ENCODE measurements at regions not wholly inside any gene's neighbourhood (a gene's known extent, or its start where the extent isn't known, plus 50 kb on each side); places are given as distances from the start of the nearest gene placed in this dataset.
A peak's percentile ranks its signal among the peaks of the same experiment; 100 is the strongest.
"Not testable (repeated sequence)": the region's sequence is repeated elsewhere in the genome, so short reads cannot be mapped to it uniquely, and the experiment has no call there.

DNA sequence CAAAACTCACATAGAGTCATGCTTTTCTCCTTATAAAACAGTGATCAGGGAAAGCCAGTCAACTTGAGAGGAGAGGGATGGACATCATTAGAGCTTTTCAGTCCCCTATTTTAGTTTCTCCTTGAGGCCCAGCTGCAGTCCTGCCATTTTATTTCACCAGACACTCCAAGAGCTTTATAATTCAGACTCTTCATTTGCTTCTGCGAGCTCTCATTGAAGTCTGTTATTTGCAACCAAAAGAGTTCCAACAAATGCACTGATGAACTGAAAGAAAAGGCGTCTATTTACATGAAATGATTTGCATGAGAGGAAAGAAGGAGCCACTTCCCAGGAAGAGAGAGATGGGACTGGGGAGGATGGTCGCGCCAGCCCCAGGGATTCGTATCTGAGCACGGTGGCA lies 86.8 kb downstream of the NDUFA12 start:
- Mint-ChIP-seq H3K36me3 (ENCODE audit: low read depth) (no peaks in the 10 kb centered on the region), H3K27me3 (ENCODE audit: low read depth) (peaks cover 3% of the 10 kb centered on the region), H3K27ac (no peak overlapping the region), H3K9me3 (ENCODE audit: insufficient read depth) (no peaks in the 10 kb centered on the region), H3K4me1 (ENCODE audit: low read depth) (no peaks in the 10 kb centered on the region), H3K4me3 (no peak overlapping the region)
- ATAC-seq: no peak
- ChIA-PET POLR2A (no interaction called here), CTCF (no interaction called here)
- DNase-seq: no peak

DNA sequence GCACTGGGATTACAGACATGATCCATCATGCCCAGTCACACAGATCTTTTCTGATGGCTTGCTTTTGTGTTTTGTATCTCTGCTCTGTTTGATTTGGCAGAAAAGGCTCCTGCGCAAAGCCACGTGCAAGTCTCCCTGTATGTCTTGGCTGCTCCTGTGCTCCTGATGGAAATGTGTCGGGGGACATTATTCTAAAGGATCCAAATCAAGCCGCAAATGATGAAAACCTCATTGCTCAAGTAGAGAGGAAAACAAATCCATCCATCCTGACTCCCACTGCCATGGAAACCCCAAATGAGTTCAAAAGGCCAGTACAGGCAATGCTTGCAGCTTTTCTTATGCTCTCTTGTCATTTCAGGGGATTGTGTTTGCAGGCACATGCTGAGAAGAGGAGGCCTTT lies 93.8 kb downstream of the NDUFA12 start:
- Mint-ChIP-seq H3K4me3 (no peak overlapping the region), H3K36me3 (ENCODE audit: low read depth) (no peaks in the 10 kb centered on the region), H3K4me1 (ENCODE audit: low read depth) (no peaks in the 10 kb centered on the region), H3K27ac (no peak overlapping the region), H3K27me3 (ENCODE audit: low read depth) (no peaks in the 10 kb centered on the region), H3K9me3 (ENCODE audit: insufficient read depth) (no peaks in the 10 kb centered on the region)
- CTCF ChIA-PET: no interaction called here
- POLR2A ChIA-PET: no interaction called here
- DNase-seq (no peak), ATAC-seq (no peak)

DNA sequence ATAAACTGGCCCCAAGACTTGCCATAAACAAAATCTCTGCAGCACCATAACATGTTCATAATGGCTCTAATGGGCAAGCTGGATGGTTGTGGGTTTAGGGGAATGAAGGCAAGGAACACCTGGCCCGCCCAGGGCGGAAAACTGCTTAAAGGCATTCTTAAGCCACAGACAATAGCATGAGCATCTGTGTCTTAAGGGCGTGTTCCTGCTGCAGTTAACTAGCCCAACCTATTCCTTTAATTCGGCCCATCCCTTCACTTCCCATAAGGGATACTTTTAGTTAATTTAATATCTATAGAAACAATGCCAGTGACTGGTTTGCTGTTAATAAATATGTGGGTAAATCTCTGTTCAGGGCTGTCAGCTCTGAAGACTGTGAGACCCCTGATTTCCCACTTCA lies 97.7 kb downstream of the NDUFA12 start:
- H3K4me1 Mint-ChIP-seq (ENCODE audit: low read depth); H3K9me3 Mint-ChIP-seq (ENCODE audit: insufficient read depth); CTCF ChIA-PET; DNase-seq; H3K27me3 Mint-ChIP-seq (ENCODE audit: low read depth); POLR2A ChIA-PET; H3K27ac Mint-ChIP-seq; H3K4me3 Mint-ChIP-seq; ATAC-seq; H3K36me3 Mint-ChIP-seq (ENCODE audit: low read depth): not testable (repeated sequence)

- no peak for ATAC-seq
- Mint-ChIP-seq H3K27ac (no peak overlapping the region), H3K36me3 (ENCODE audit: low read depth) (no peaks in the 10 kb centered on the region), H3K27me3 (ENCODE audit: low read depth) (no peaks in the 10 kb centered on the region), H3K4me3 (no peak overlapping the region), H3K9me3 (ENCODE audit: insufficient read depth) (no peaks in the 10 kb centered on the region), H3K4me1 (ENCODE audit: low read depth) (no peaks in the 10 kb centered on the region)
- DNase-seq: no peak
- ChIA-PET POLR2A (no interaction called here), CTCF (no interaction called here)
Measured at GRCh38 chr12:94900496-94900895, 103.0 kb downstream of the NDUFA12 start.

GRCh38 chr12:94898388-94898787 lies 105.1 kb downstream of the NDUFA12 start:
- H3K27me3 Mint-ChIP-seq (ENCODE audit: low read depth): no peaks in the 10 kb centered on the region
- POLR2A ChIA-PET: no interaction called here
- H3K9me3 Mint-ChIP-seq (ENCODE audit: insufficient read depth): no peaks in the 10 kb centered on the region
- ATAC-seq (no peak), DNase-seq (no peak)
- H3K4me1 Mint-ChIP-seq (ENCODE audit: low read depth): no peaks in the 10 kb centered on the region
- H3K36me3 Mint-ChIP-seq (ENCODE audit: low read depth): no peaks in the 10 kb centered on the region
- no peak overlapping the region for H3K27ac Mint-ChIP-seq
- CTCF ChIA-PET: no interaction called here
- H3K4me3 Mint-ChIP-seq: no peak overlapping the region

GRCh38 chr12:94892544-94893267 lies 110.8 kb downstream of the NDUFA12 start:
- CTCF ChIA-PET: no interaction called here

DNA sequence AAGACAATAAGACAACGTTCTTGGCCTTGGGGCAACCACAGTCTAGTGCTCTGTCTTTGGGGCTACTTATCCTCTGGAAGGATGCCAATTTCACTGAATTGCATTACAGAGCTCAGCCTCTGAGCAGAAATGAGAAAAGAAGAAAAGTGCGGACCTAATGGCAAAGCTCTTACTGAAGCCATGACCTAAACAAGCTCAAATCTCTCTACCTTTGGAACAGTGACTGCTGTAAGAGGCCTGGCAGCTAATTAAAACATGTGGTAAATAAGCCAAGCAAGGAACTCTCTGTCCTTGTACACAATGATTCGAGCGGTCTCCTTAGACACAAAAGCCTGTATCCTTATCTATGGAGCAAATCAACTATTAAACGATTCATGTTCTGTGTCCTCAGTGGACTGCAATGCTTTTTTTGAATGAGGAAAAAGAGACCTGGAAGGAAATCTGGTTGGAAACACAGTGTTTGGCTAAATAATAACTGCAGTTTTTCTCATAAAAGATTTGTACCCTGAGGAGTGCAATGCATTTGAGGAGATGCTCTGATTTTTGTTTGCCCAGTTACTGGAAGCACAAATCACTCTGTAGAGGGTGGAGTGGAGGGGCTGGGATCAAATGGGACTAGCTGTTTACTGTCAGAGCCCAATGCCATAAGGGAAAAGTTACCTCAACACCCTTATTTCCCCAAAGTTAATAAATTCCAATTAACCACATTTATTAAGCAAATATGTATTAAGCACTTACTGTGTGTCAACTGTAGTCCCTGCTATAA lies 113.9 kb downstream of the NDUFA12 start:
- H3K36me3 Mint-ChIP-seq (ENCODE audit: low read depth): no peaks in the 10 kb centered on the region
- H3K27ac Mint-ChIP-seq: no peak overlapping the region
- ATAC-seq (no peak), DNase-seq (no peak)
- H3K27me3 Mint-ChIP-seq (ENCODE audit: low read depth): peaks cover 9% of the 10 kb centered on the region
- ChIA-PET POLR2A (no interaction called here), CTCF (no interaction called here)
- H3K4me3 Mint-ChIP-seq: no peak overlapping the region
- no peaks in the 10 kb centered on the region for H3K9me3 Mint-ChIP-seq (ENCODE audit: insufficient read depth)
- H3K4me1 Mint-ChIP-seq (ENCODE audit: low read depth): no peaks in the 10 kb centered on the region

More at GRCh38 chr12:94892544-94893267, 110.8 kb downstream of the NDUFA12 start:
- ATAC-seq (no peak), DNase-seq (no peak)
- H3K36me3 Mint-ChIP-seq (ENCODE audit: low read depth): no peaks in the 10 kb centered on the region
- no peaks in the 10 kb centered on the region for H3K4me1 Mint-ChIP-seq (ENCODE audit: low read depth)
- no peaks in the 10 kb centered on the region for H3K9me3 Mint-ChIP-seq (ENCODE audit: insufficient read depth)
- POLR2A ChIA-PET: no interaction called here
- H3K27ac Mint-ChIP-seq: no peak overlapping the region
- H3K4me3 Mint-ChIP-seq: no peak overlapping the region
- H3K27me3 Mint-ChIP-seq (ENCODE audit: low read depth): peaks cover 2% of the 10 kb centered on the region

- POLR2A ChIA-PET: no interaction called here
- CTCF ChIA-PET: no interaction called here
- no peak overlapping the region for H3K4me3 Mint-ChIP-seq
- ATAC-seq: no peak
- no peaks in the 10 kb centered on the region for H3K36me3 Mint-ChIP-seq (ENCODE audit: low read depth)
- peak; percentile 63 for DNase-seq
- no peak overlapping the region for H3K27ac Mint-ChIP-seq
- peaks cover 37% of the 10 kb centered on the region for H3K27me3 Mint-ChIP-seq (ENCODE audit: low read depth)
- H3K4me1 Mint-ChIP-seq (ENCODE audit: low read depth): peaks cover under 1% of the 10 kb centered on the region
- H3K9me3 Mint-ChIP-seq (ENCODE audit: insufficient read depth): no peaks in the 10 kb centered on the region
Measured at GRCh38 chr12:94879542-94879941, 124.0 kb downstream of the NDUFA12 start.

- Mint-ChIP-seq H3K4me3 (no peak overlapping the region), H3K36me3 (ENCODE audit: low read depth) (no peaks in the 10 kb centered on the region), H3K4me1 (ENCODE audit: low read depth) (peaks cover 11% of the 10 kb centered on the region), H3K27me3 (ENCODE audit: low read depth) (peaks cover 50% of the 10 kb centered on the region), H3K27ac (no peak overlapping the region), H3K9me3 (ENCODE audit: insufficient read depth) (no peaks in the 10 kb centered on the region)
- CTCF ChIA-PET: interaction anchor here (1.1 to 1.3 kb wide), 6 partner anchors 58 to 335 kb away, joined by 3 to 4 read pairs (median 3); no protein-coding TSS in a partner anchor
- POLR2A ChIA-PET: no interaction called here
- DNase-seq (peak; percentile 29), ATAC-seq (peak; percentile 33)
Measured at GRCh38 chr12:94875525-94875924, 128.0 kb downstream of the NDUFA12 start.

- ChIA-PET POLR2A (no interaction called here), CTCF (interaction anchor here (1.1 to 1.3 kb wide), 6 partner anchors 57 to 334 kb away, joined by 3 to 4 read pairs (median 3); no protein-coding TSS in a partner anchor)
- no peak overlapping the region for H3K4me3 Mint-ChIP-seq
- no peak for DNase-seq
- H3K4me1 Mint-ChIP-seq (ENCODE audit: low read depth): peaks cover 11% of the 10 kb centered on the region
- peaks cover 52% of the 10 kb centered on the region for H3K27me3 Mint-ChIP-seq (ENCODE audit: low read depth)
- H3K27ac Mint-ChIP-seq: no peak overlapping the region
- ATAC-seq: no peak
- no peaks in the 10 kb centered on the region for H3K9me3 Mint-ChIP-seq (ENCODE audit: insufficient read depth)
- no peaks in the 10 kb centered on the region for H3K36me3 Mint-ChIP-seq (ENCODE audit: low read depth)
Measured at GRCh38 chr12:94874518-94875302, 128.8 kb downstream of the NDUFA12 start.

- Mint-ChIP-seq H3K27me3 (ENCODE audit: low read depth) (peaks cover 52% of the 10 kb centered on the region), H3K36me3 (ENCODE audit: low read depth) (no peaks in the 10 kb centered on the region), H3K4me1 (ENCODE audit: low read depth) (peaks cover 11% of the 10 kb centered on the region), H3K4me3 (peak overlapping the region; percentile 34), H3K9me3 (ENCODE audit: insufficient read depth) (no peaks in the 10 kb centered on the region), H3K27ac (no peak overlapping the region)
- CTCF ChIA-PET: no interaction called here
- POLR2A ChIA-PET: no interaction called here
- DNase-seq (no peak), ATAC-seq (peak; percentile 52)
Measured at GRCh38 chr12:94873734-94874517, 129.6 kb downstream of the NDUFA12 start.

All from activated CD8-positive, alpha-beta T cell treated with anti-CD3 and anti-CD28 coated beads, Interleukin-2, amount 10 ng/mL, durations not matched to agents 7 days and 5 days (primary cell).